ENCODE measurements at regions not wholly inside any gene's neighbourhood (a gene's known extent, or its start where the extent isn't known, plus 50 kb on each side); places are given as distances from the start of the nearest gene placed in this dataset.

DNA sequence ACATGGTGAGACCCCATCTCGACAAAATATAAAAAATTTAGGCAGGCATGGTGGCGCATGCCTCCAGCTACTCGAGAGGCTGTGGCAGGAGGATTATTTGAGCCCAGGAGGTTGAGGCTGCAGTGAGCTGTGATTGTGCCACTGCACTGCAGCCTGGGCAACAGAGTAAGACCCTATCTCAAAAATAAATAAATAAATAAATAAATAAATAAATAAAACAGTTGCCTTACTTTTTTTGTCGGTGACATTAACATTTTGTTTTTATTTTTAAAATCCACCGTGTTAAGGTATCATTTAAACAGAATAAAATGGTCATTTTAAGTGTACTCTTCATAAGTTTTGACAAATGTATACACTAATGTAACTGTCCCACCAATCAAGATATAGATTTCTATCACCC, 57.0 kb downstream of the RASL11A start:
- DNase-seq, result no peak
- H3K27ac ChIP-seq, result no peak overlapping the region
- TF ChIP-seq, protein P1, sequence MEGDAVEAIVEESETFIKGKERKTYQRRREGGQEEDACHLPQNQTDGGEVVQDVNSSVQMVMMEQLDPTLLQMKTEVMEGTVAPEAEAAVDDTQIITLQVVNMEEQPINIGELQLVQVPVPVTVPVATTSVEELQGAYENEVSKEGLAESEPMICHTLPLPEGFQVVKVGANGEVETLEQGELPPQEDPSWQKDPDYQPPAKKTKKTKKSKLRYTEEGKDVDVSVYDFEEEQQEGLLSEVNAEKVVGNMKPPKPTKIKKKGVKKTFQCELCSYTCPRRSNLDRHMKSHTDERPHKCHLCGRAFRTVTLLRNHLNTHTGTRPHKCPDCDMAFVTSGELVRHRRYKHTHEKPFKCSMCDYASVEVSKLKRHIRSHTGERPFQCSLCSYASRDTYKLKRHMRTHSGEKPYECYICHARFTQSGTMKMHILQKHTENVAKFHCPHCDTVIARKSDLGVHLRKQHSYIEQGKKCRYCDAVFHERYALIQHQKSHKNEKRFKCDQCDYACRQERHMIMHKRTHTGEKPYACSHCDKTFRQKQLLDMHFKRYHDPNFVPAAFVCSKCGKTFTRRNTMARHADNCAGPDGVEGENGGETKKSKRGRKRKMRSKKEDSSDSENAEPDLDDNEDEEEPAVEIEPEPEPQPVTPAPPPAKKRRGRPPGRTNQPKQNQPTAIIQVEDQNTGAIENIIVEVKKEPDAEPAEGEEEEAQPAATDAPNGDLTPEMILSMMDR (IDR thresholded peaks at IDR 0.05; ENCODE audit: low read depth, low read length), result no peak
- no peaks in the 10 kb centered on the region for H3K36me3 ChIP-seq
- no peak overlapping the region for H3K4me3 ChIP-seq (ENCODE audit: low read depth, low read length)
- no peaks in the 10 kb centered on the region for H3K27me3 ChIP-seq (ENCODE audit: insufficient read depth, low read depth, severe bottlenecking)
- no peaks in the 10 kb centered on the region for H3K9me3 ChIP-seq (ENCODE audit: severe bottlenecking)

DNA sequence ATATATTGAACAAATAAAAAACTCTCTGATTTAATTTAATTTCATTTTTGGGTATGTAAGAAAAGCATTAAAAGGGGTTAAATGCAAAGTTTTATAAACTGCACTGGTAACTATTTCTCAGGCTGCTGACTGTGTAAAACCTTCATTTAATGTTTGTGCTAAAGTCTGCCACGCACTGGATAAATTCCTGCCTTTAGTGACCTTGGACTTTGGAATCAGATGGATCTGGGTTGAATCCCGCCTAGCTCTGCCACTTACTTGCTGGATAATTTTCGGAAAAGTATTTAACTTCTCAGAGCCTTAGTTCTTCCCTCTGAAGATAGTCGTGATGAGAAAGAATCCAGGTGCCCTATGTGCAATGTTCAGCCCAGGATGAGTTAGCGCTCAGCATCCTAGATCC, 58.6 kb downstream of the RASL11A start:
- no peak for DNase-seq
- Histone ChIP-seq H3K36me3 (no peaks in the 10 kb centered on the region), H3K27me3 (ENCODE audit: insufficient read depth, low read depth, severe bottlenecking) (no peaks in the 10 kb centered on the region), H3K4me3 (ENCODE audit: low read depth, low read length) (no peak overlapping the region), H3K27ac (no peak overlapping the region), H3K9me3 (ENCODE audit: severe bottlenecking) (no peaks in the 10 kb centered on the region)
- TF ChIP-seq, protein P1 (IDR thresholded peaks at IDR 0.05; ENCODE audit: low read depth, low read length), result no peak

DNA sequence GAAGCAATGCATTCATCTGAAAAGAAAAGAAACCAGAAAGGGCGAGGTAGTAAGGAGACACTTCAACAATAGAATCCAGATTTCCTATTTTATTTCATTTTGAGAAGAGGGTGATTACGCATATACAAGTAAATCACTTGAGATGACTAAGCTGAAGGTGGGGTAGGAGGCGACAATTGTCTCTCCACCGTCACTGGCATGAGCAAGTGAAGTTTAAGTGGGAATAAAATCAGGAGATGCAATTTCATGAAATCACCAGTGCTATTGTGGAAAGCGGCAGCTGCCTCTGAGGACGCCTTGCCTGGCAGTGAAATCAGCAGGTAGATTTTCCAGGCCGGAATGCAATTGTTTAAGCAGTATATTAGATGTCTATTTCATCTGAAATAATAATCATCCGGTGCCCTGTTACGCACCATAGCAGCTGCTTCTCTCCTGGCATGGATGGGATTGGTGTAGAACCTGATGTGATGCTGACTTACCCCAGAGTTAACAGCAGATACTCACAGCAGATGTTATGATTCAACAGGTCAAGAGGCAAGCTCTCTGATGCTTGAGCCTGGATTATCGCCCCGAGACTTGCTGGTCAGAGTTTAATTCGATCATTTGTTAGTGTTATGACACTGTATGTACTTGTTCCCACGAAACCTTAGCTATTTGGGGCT, 64.3 kb downstream of the RASL11A start:
- no peaks in the 10 kb centered on the region for H3K9me3 ChIP-seq (ENCODE audit: severe bottlenecking)
- H3K36me3 ChIP-seq, result no peaks in the 10 kb centered on the region
- H3K27ac ChIP-seq, result peak overlapping the region; percentile 45
- TF ChIP-seq, protein P1 (IDR thresholded peaks at IDR 0.05; ENCODE audit: low read depth, low read length), result no peak
- peak; percentile 83 for DNase-seq
- H3K27me3 ChIP-seq (ENCODE audit: insufficient read depth, low read depth, severe bottlenecking), result no peaks in the 10 kb centered on the region
- 0 out of 2 replicates have a peak overlapping the region, but pooled peaks have one; percentile 3 for H3K4me3 ChIP-seq (ENCODE audit: low read depth, low read length)

DNA sequence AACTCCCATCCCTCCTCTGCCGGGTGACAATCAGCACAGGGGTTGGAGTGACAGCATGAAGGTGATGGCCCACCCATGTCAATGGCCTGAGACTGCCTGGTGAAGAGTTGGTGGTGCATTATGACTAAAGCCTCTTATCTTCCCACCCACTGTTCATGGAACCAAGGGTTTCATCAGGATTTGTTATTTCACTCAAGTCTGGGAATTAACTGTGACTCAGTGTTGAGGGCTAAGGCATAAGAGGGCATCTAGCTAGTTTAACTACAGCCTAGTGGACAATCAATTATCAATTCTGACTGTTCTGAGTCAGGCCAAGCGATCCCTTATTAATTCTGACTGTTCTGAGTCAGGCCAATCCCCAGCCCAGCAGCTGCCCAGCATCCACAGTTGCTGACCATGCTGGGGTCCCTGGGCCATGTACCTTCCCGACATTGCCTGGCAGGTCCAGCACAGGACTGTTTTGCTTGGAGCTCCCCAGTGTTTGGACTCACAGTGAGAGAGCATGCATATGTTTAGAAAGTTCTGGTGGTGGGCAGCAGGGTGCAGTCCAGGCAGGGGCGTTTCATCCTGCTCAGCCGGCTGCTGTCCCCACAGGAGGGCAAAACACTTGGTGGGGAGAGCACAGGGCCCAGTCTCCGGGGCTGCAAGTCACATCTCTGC, 65.5 kb downstream of the RASL11A start:
- H3K4me3 ChIP-seq (ENCODE audit: low read depth, low read length), result no peak overlapping the region
- TF ChIP-seq, protein P1 (IDR thresholded peaks at IDR 0.05; ENCODE audit: low read depth, low read length), result no peak
- no peaks in the 10 kb centered on the region for H3K27me3 ChIP-seq (ENCODE audit: insufficient read depth, low read depth, severe bottlenecking)
- H3K36me3 ChIP-seq, result no peaks in the 10 kb centered on the region
- peak; percentile 64 for DNase-seq
- H3K9me3 ChIP-seq (ENCODE audit: severe bottlenecking), result no peaks in the 10 kb centered on the region
- H3K27ac ChIP-seq, result peak overlapping the region; percentile 45

DNA sequence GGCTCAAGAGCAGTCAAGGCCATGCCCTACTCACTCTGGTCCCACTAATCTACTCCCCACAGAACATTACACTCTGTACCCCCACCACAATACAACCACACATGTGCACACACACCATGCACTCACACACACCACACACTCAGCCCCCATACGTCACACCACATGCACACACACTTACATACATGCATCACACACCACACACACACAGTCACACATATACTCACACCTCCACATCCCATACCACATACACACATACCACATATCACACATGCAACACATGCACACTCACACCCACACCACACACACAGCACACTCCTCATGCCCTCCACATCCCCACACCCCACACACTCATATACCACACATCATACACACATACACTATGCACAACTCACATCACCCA, 67.6 kb downstream of the RASL11A start:
- Histone ChIP-seq H3K27me3 (ENCODE audit: insufficient read depth, low read depth, severe bottlenecking) (no peaks in the 10 kb centered on the region), H3K4me3 (ENCODE audit: low read depth, low read length) (no peak overlapping the region), H3K9me3 (ENCODE audit: severe bottlenecking) (no peaks in the 10 kb centered on the region), H3K36me3 (no peaks in the 10 kb centered on the region), H3K27ac (no peak overlapping the region)
- no peak for DNase-seq
- TF ChIP-seq, protein P1 (IDR thresholded peaks at IDR 0.05; ENCODE audit: low read depth, low read length), result no peak
